ENCODE measurements at regions not wholly inside any gene's neighbourhood (a gene's known extent, or its start where the extent isn't known, plus 50 kb on each side); places are given as distances from the start of the nearest gene placed in this dataset.

- DNase-seq (ENCODE audit: extremely low spot score) = no peak
- H3K4me1 ChIP-seq = no peaks in the 10 kb centered on the region
- WGBS = 91% methylated on average over 3 of the region's 3 CpGs
- no peaks in the 10 kb centered on the region for H3K36me3 ChIP-seq
- H3K9me3 ChIP-seq = no peaks in the 10 kb centered on the region
- no peak overlapping the region for H3K27ac ChIP-seq (replicated peaks in 1 of 4)
- intact Hi-C loops (cut with DNase I) = no loop called here
- H3K4me3 ChIP-seq = no peak overlapping the region
- peaks cover 0 to 23% (median 0%) of the 10 kb centered on the region in 4 donors for H3K27me3 ChIP-seq
- no peak for TF ChIP-seq CTCF (IDR thresholded peaks at IDR 0.05)
- TF ChIP-seq POLR2AphosphoS5 (IDR thresholded peaks at IDR 0.05) = no peak
- no peak for TF ChIP-seq EP300 (IDR thresholded peaks at IDR 0.05)
- no peak for TF ChIP-seq POLR2A (IDR thresholded peaks at IDR 0.05; ENCODE audit: low read depth)
Measured at GRCh38 chr5:133756036-133756435, 143.7 kb upstream of the FSTL4 start.

GRCh38 chr5:133754575-133755169 is 142.3 kb upstream of the FSTL4 start:
- 32% methylated on average over 5 of the region's 5 CpGs for WGBS
- TF ChIP-seq EP300 (IDR thresholded peaks at IDR 0.05) (no peak), CTCF (IDR thresholded peaks at IDR 0.05) (peak in 2 of 3 experiments; percentile 14 to 22)
- DNase-seq (ENCODE audit: extremely low spot score) = no peak
- H3K4me1 ChIP-seq = no peaks in the 10 kb centered on the region
- H3K9me3 ChIP-seq = no peaks in the 10 kb centered on the region
- peaks cover 0 to 23% (median 0%) of the 10 kb centered on the region in 4 donors for H3K27me3 ChIP-seq
- no peak overlapping the region for H3K4me3 ChIP-seq
- H3K36me3 ChIP-seq = no peaks in the 10 kb centered on the region
- intact Hi-C loops (cut with DNase I) = no loop called here
- no peak overlapping the region for H3K27ac ChIP-seq (replicated peaks in 1 of 4)

- WGBS = 45% methylated on average over 3 of the region's 3 CpGs
- Histone ChIP-seq H3K9me3 (no peaks in the 10 kb centered on the region), H3K27ac (replicated peaks in 1 of 4) (no peak overlapping the region), H3K4me1 (no peaks in the 10 kb centered on the region), H3K27me3 (peaks cover 0 to 23% (median 0%) of the 10 kb centered on the region in 4 donors), H3K4me3 (no peak overlapping the region), H3K36me3 (no peaks in the 10 kb centered on the region)
- TF ChIP-seq POLR2AphosphoS5 (IDR thresholded peaks at IDR 0.05) (no peak), POLR2A (IDR thresholded peaks at IDR 0.05; ENCODE audit: low read depth) (no peak), EP300 (IDR thresholded peaks at IDR 0.05) (no peak), CTCF (IDR thresholded peaks at IDR 0.05) (no peak)
- no peak for DNase-seq (ENCODE audit: extremely low spot score)
- intact Hi-C loops (cut with DNase I) = no loop called here
Measured at GRCh38 chr5:133753856-133754255, 141.5 kb upstream of the FSTL4 start.

DNA sequence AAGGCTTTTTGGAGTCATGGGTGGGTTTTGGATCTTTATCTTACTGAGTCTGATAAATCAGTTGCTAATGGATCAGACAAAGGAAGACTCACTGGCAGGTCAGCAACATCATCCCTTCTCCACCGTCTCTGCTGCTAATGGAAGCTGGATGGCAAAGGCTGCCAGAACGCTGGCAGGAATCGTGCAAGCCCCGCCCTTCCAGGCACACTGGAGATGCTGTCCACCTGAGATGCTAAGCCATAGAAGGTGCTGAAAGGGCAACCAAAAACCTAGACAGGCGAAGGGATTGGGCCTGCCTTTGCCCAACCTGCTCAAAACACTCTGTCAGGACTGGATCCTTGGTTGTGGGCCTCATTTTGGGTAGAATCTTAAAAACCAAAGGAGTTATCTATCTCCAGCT is 139.5 kb upstream of the FSTL4 start:
- H3K4me3 ChIP-seq = no peak overlapping the region
- WGBS = 93% methylated on average over 5 of the region's 5 CpGs
- no peaks in the 10 kb centered on the region for H3K9me3 ChIP-seq
- no peak for DNase-seq (ENCODE audit: extremely low spot score)
- no peak overlapping the region for H3K27ac ChIP-seq (replicated peaks in 1 of 4)
- H3K4me1 ChIP-seq = no peaks in the 10 kb centered on the region
- H3K36me3 ChIP-seq = no peaks in the 10 kb centered on the region
- H3K27me3 ChIP-seq = peaks cover 0 to 21% (median 0%) of the 10 kb centered on the region in 4 donors
- intact Hi-C loops (cut with DNase I) = no loop called here
- no peak for TF ChIP-seq POLR2AphosphoS5 (IDR thresholded peaks at IDR 0.05)
- TF ChIP-seq CTCF (IDR thresholded peaks at IDR 0.05) = no peak
- no peak for TF ChIP-seq EP300 (IDR thresholded peaks at IDR 0.05)
- TF ChIP-seq POLR2A (IDR thresholded peaks at IDR 0.05; ENCODE audit: low read depth) = no peak

- no peak for TF ChIP-seq EP300 (IDR thresholded peaks at IDR 0.05)
- TF ChIP-seq POLR2AphosphoS5 (IDR thresholded peaks at IDR 0.05) = no peak
- TF ChIP-seq POLR2A (IDR thresholded peaks at IDR 0.05; ENCODE audit: low read depth) = no peak
- no peak for TF ChIP-seq CTCF (IDR thresholded peaks at IDR 0.05)
- H3K27ac ChIP-seq (replicated peaks in 1 of 4) = no peak overlapping the region
- intact Hi-C loops (cut with DNase I) = no loop called here
- H3K4me3 ChIP-seq = no peak overlapping the region
- H3K27me3 ChIP-seq = peaks cover 0 to 17% (median 0%) of the 10 kb centered on the region in 4 donors
- H3K36me3 ChIP-seq = no peaks in the 10 kb centered on the region
- no peak for DNase-seq (ENCODE audit: extremely low spot score)
- no peaks in the 10 kb centered on the region for H3K9me3 ChIP-seq
- no peaks in the 10 kb centered on the region for H3K4me1 ChIP-seq
- 71% methylated on average over 7 of the region's 7 CpGs for WGBS
Measured at GRCh38 chr5:133751421-133751820, 139.1 kb upstream of the FSTL4 start.
